GM19351 (cell line): ENCODE measurements at regions not wholly inside any gene's neighbourhood (a gene's known extent, or its start where the extent isn't known, plus 50 kb on each side); places are given as distances from the start of the nearest gene placed in this dataset.

Experiments
- ATAC-seq: cut with Tn5 transposase; IDR thresholded peaks from one replicate; pipeline ENCODE4 v1.9.1; 2021; ENCODE audit warnings: mild to moderate bottlenecking, moderate library complexity; ENCODE audit not compliant: unreplicated experiment

GRCh38 chr11:119889728-119890280 is 160.8 kb upstream of the NECTIN1 start:
- no peak for ATAC-seq

- ATAC-seq: no peak
Measured at GRCh38 chr11:119889111-119889510, 160.1 kb upstream of the NECTIN1 start.

GRCh38 chr11:119888119-119888518 is 159.1 kb upstream of the NECTIN1 start:
- ATAC-seq: no peak

GRCh38 chr11:119886667-119887230 is 157.7 kb upstream of the NECTIN1 start:
- no peak for ATAC-seq

GRCh38 chr11:119885861-119886567 is 157.0 kb upstream of the NECTIN1 start:
- ATAC-seq: no peak

- no peak for ATAC-seq
Measured at GRCh38 chr11:119885067-119885466, 156.1 kb upstream of the NECTIN1 start.

GRCh38 chr11:119882316-119882715 is 153.3 kb upstream of the NECTIN1 start:
- no peak for ATAC-seq

GRCh38 chr11:119880873-119881272 is 151.9 kb upstream of the NECTIN1 start:
- ATAC-seq: no peak

GRCh38 chr11:119880143-119880542 is 151.1 kb upstream of the NECTIN1 start:
- no peak for ATAC-seq

- ATAC-seq: no peak
Measured at GRCh38 chr11:119878990-119879389, 150.0 kb upstream of the NECTIN1 start.

- ATAC-seq: no peak
Measured at GRCh38 chr11:119876841-119877240, 147.8 kb upstream of the NECTIN1 start.

- no peak for ATAC-seq
Measured at GRCh38 chr11:119875841-119876600, 147.0 kb upstream of the NECTIN1 start.

- no peak for ATAC-seq
Measured at GRCh38 chr11:119874660-119875238, 145.7 kb upstream of the NECTIN1 start.

GRCh38 chr11:119873761-119874421 is 144.9 kb upstream of the NECTIN1 start:
- ATAC-seq: no peak

GRCh38 chr11:119872611-119873310 is 143.8 kb upstream of the NECTIN1 start:
- no peak for ATAC-seq

- ATAC-seq: no peak
Measured at GRCh38 chr11:119865661-119866156, 136.7 kb upstream of the NECTIN1 start.

- ATAC-seq: no peak
Measured at GRCh38 chr11:119864836-119865235, 135.8 kb upstream of the NECTIN1 start.

- no peak for ATAC-seq
Measured at GRCh38 chr11:119863851-119864601, 135.0 kb upstream of the NECTIN1 start.

GRCh38 chr11:119863236-119863635 is 134.2 kb upstream of the NECTIN1 start:
- no peak for ATAC-seq
